Activated naive CD8-positive, alpha-beta T cell (primary cell): ENCODE measurements at regions not wholly inside any gene's neighbourhood (a gene's known extent, or its start where the extent isn't known, plus 50 kb on each side); places are given as distances from the start of the nearest gene placed in this dataset.

Source experiments
- H3K27ac Mint-ChIP-seq: one replicate; pipeline ENCODE4 v1.8.0; 2021; ENCODE audit warnings: mixed read lengths
- H3K27me3 Mint-ChIP-seq: one replicate; pipeline ENCODE4 v1.8.0; 2021; ENCODE audit warnings: mixed read lengths
- H3K36me3 Mint-ChIP-seq: one replicate; pipeline ENCODE4 v1.8.0; 2021; ENCODE audit warnings: mixed read lengths
- H3K4me1 Mint-ChIP-seq: one replicate; pipeline ENCODE4 v1.8.0; 2021; ENCODE audit warnings: low read depth, mixed read lengths
- H3K4me3 Mint-ChIP-seq: one replicate; pipeline ENCODE4 v1.8.0; 2021; ENCODE audit warnings: mild to moderate bottlenecking, mixed read lengths
- H3K9me3 Mint-ChIP-seq: one replicate; pipeline ENCODE4 v1.8.0; 2021; ENCODE audit warnings: low read depth, mixed read lengths

GRCh38 chr2:118239284-118239683 is 151.0 kb downstream of the INSIG2 start:
- Mint-ChIP-seq H3K4me1 (no peaks in the 10 kb centered on the region), H3K27me3 (peaks cover 33% of the 10 kb centered on the region), H3K27ac (no peak overlapping the region), H3K4me3 (no peak overlapping the region), H3K36me3 (peaks cover 4% of the 10 kb centered on the region), H3K9me3 (peaks cover 3% of the 10 kb centered on the region)

GRCh38 chr2:118237451-118237850 is 149.2 kb downstream of the INSIG2 start:
- peaks cover 32% of the 10 kb centered on the region for H3K27me3 Mint-ChIP-seq
- no peak overlapping the region for H3K4me3 Mint-ChIP-seq
- H3K4me1 Mint-ChIP-seq, result no peaks in the 10 kb centered on the region
- H3K27ac Mint-ChIP-seq, result no peak overlapping the region
- H3K9me3 Mint-ChIP-seq, result peaks cover 3% of the 10 kb centered on the region
- H3K36me3 Mint-ChIP-seq, result peaks cover 4% of the 10 kb centered on the region

- Mint-ChIP-seq H3K36me3 (no peaks in the 10 kb centered on the region), H3K4me3 (no peak overlapping the region), H3K27me3 (peaks cover 25% of the 10 kb centered on the region), H3K27ac (no peak overlapping the region), H3K4me1 (no peaks in the 10 kb centered on the region), H3K9me3 (no peaks in the 10 kb centered on the region)
These were observed 144.5 kb downstream of the INSIG2 start for GRCh38 chr2:118232796-118233195.

GRCh38 chr2:118232391-118232790 is 144.1 kb downstream of the INSIG2 start:
- Mint-ChIP-seq H3K27ac (no peak overlapping the region), H3K36me3 (no peaks in the 10 kb centered on the region), H3K4me3 (no peak overlapping the region), H3K27me3 (peaks cover 24% of the 10 kb centered on the region), H3K9me3 (no peaks in the 10 kb centered on the region), H3K4me1 (no peaks in the 10 kb centered on the region)

GRCh38 chr2:118231759-118232158 is 143.5 kb downstream of the INSIG2 start:
- Mint-ChIP-seq H3K4me3 (no peak overlapping the region), H3K27me3 (peaks cover 20% of the 10 kb centered on the region), H3K36me3 (no peaks in the 10 kb centered on the region), H3K4me1 (no peaks in the 10 kb centered on the region), H3K27ac (no peak overlapping the region), H3K9me3 (no peaks in the 10 kb centered on the region)

- Mint-ChIP-seq H3K27me3 (peaks cover 32% of the 10 kb centered on the region), H3K36me3 (no peaks in the 10 kb centered on the region), H3K27ac (no peak overlapping the region), H3K4me3 (no peak overlapping the region), H3K9me3 (no peaks in the 10 kb centered on the region), H3K4me1 (peaks cover 15% of the 10 kb centered on the region)
These were observed 139.6 kb downstream of the INSIG2 start for GRCh38 chr2:118227698-118228508.

GRCh38 chr2:118225666-118226065 is 137.4 kb downstream of the INSIG2 start:
- H3K36me3 Mint-ChIP-seq, result no peaks in the 10 kb centered on the region
- peaks cover 42% of the 10 kb centered on the region for H3K27me3 Mint-ChIP-seq
- H3K9me3 Mint-ChIP-seq, result no peaks in the 10 kb centered on the region
- peak overlapping the region; percentile 82 for H3K4me3 Mint-ChIP-seq
- H3K27ac Mint-ChIP-seq, result no peak overlapping the region
- peaks cover 23% of the 10 kb centered on the region for H3K4me1 Mint-ChIP-seq

GRCh38 chr2:118224895-118225311 is 136.6 kb downstream of the INSIG2 start:
- peak overlapping the region; percentile 82 for H3K4me3 Mint-ChIP-seq
- peak overlapping the region; percentile 34 for H3K27ac Mint-ChIP-seq
- peaks cover 44% of the 10 kb centered on the region for H3K27me3 Mint-ChIP-seq
- H3K36me3 Mint-ChIP-seq, result no peaks in the 10 kb centered on the region
- H3K9me3 Mint-ChIP-seq, result no peaks in the 10 kb centered on the region
- H3K4me1 Mint-ChIP-seq, result peaks cover 23% of the 10 kb centered on the region

- H3K4me3 Mint-ChIP-seq, result peak overlapping the region; percentile 88
- no peaks in the 10 kb centered on the region for H3K36me3 Mint-ChIP-seq
- H3K27me3 Mint-ChIP-seq, result peaks cover 41% of the 10 kb centered on the region
- peak overlapping the region; percentile 47 for H3K27ac Mint-ChIP-seq
- peaks cover 23% of the 10 kb centered on the region for H3K4me1 Mint-ChIP-seq
- H3K9me3 Mint-ChIP-seq, result no peaks in the 10 kb centered on the region
These were observed 136.0 kb downstream of the INSIG2 start for GRCh38 chr2:118223992-118224894.

GRCh38 chr2:118223511-118223991 is 135.3 kb downstream of the INSIG2 start:
- no peak overlapping the region for H3K27ac Mint-ChIP-seq

GRCh38 chr2:118222672-118223421 is 134.6 kb downstream of the INSIG2 start:
- H3K4me3 Mint-ChIP-seq, result peak overlapping the region; percentile 88
- H3K27ac Mint-ChIP-seq, result no peak overlapping the region
- H3K4me1 Mint-ChIP-seq, result peaks cover 23% of the 10 kb centered on the region
- H3K27me3 Mint-ChIP-seq, result peaks cover 43% of the 10 kb centered on the region
- H3K36me3 Mint-ChIP-seq, result no peaks in the 10 kb centered on the region
- no peaks in the 10 kb centered on the region for H3K9me3 Mint-ChIP-seq

More at GRCh38 chr2:118223511-118223991, 135.3 kb downstream of the INSIG2 start:
- no peaks in the 10 kb centered on the region for H3K36me3 Mint-ChIP-seq
- peak overlapping the region; percentile 88 for H3K4me3 Mint-ChIP-seq
- H3K27me3 Mint-ChIP-seq, result peaks cover 43% of the 10 kb centered on the region
- H3K9me3 Mint-ChIP-seq, result no peaks in the 10 kb centered on the region
- peaks cover 23% of the 10 kb centered on the region for H3K4me1 Mint-ChIP-seq

- peaks cover 23% of the 10 kb centered on the region for H3K4me1 Mint-ChIP-seq
- H3K27ac Mint-ChIP-seq, result no peak overlapping the region
- peaks cover 41% of the 10 kb centered on the region for H3K27me3 Mint-ChIP-seq
- H3K4me3 Mint-ChIP-seq, result no peak overlapping the region
- no peaks in the 10 kb centered on the region for H3K36me3 Mint-ChIP-seq
- H3K9me3 Mint-ChIP-seq, result no peaks in the 10 kb centered on the region
These were observed 134.0 kb downstream of the INSIG2 start for GRCh38 chr2:118222273-118222594.

GRCh38 chr2:118221536-118222272 is 133.4 kb downstream of the INSIG2 start:
- H3K4me1 Mint-ChIP-seq, result peaks cover 23% of the 10 kb centered on the region

GRCh38 chr2:118219611-118220010 is 131.3 kb downstream of the INSIG2 start:
- Mint-ChIP-seq H3K9me3 (no peaks in the 10 kb centered on the region), H3K4me1 (peaks cover 16% of the 10 kb centered on the region), H3K4me3 (no peak overlapping the region), H3K36me3 (no peaks in the 10 kb centered on the region), H3K27me3 (peaks cover 27% of the 10 kb centered on the region), H3K27ac (no peak overlapping the region)

More at GRCh38 chr2:118221536-118222272, 133.4 kb downstream of the INSIG2 start:
- no peaks in the 10 kb centered on the region for H3K9me3 Mint-ChIP-seq
- H3K27ac Mint-ChIP-seq, result no peak overlapping the region
- H3K27me3 Mint-ChIP-seq, result peaks cover 40% of the 10 kb centered on the region
- H3K36me3 Mint-ChIP-seq, result no peaks in the 10 kb centered on the region
- no peak overlapping the region for H3K4me3 Mint-ChIP-seq
